Tibial nerve (tissue), 4 donors: ENCODE measurements at regions not wholly inside any gene's neighbourhood (a gene's known extent, or its start where the extent isn't known, plus 50 kb on each side); places are given as distances from the start of the nearest gene placed in this dataset.

Experiments
- DNase-seq, 2 donors: peaks; one replicate each; pipeline ENCODE4 v3.0.0-alpha.2; 2019; ENCODE audit warnings: low spot score in 2 of 2
- H3K27ac ChIP-seq, 4 donors: fragments of 200-600 bp; sonication (generic) in 3 of 4; one replicate each; pipeline ENCODE4 v1.5.1; 2017 to 2019; ENCODE audit warnings: mild to moderate bottlenecking in 1 of 4
- H3K27me3 ChIP-seq, 2 donors: fragments of 200-600 bp; sonication (generic) in 1 of 2; one replicate each; pipeline versions ENCODE4 v1.5.1 to v1.6.0; 2017 to 2019
- H3K36me3 ChIP-seq, 3 donors: fragments of 200-600 bp; sonication (generic); one replicate each; pipeline ENCODE4 v1.5.1; 2018 to 2019
- H3K4me1 ChIP-seq, 4 donors: fragments of 200-600 bp; sonication (generic) in 3 of 4; one replicate each; pipeline ENCODE4 v1.5.1; 2017 to 2019
- H3K4me3 ChIP-seq, 4 donors: fragments of 200-600 bp; sonication (generic) in 3 of 4; one replicate each; pipeline ENCODE4 v1.5.1; 2017 to 2019; ENCODE audit warnings: mild to moderate bottlenecking in 1 of 4, moderate library complexity in 1 of 4
- H3K9me3 ChIP-seq, 4 donors: fragments of 200-600 bp; sonication (generic) in 3 of 4; one replicate each; pipeline ENCODE4 v1.5.1; 2017 to 2019
- CTCF ChIP-seq, 5 experiments: fragments of 200-600 bp in 3 of 5; fragments of 450-650 bp in 2 of 5; sonication (generic) in 3 of 5; IDR thresholded peaks; one replicate each; pipeline ENCODE4 v1.5.1; 2016 to 2019; ENCODE audit warnings: antibody characterized with exemption in 5 of 5, mild to moderate bottlenecking in 3 of 5, moderate library complexity in 2 of 5
- EP300 ChIP-seq, 2 donors: sonication (generic); formaldehyde crosslinking; IDR thresholded peaks; one replicate each; pipeline ENCODE4 v1.6.1; 2017; ENCODE audit warnings: antibody characterized with exemption in 2 of 2, mild to moderate bottlenecking in 1 of 2
- POLR2A ChIP-seq, 2 donors: fragments of 450-650 bp; IDR thresholded peaks; one replicate each; pipeline ENCODE4 v1.6.1; 2017; ENCODE audit warnings: antibody characterized with exemption in 2 of 2, mild to moderate bottlenecking in 2 of 2, moderate library complexity in 2 of 2
- WGBS, 2 donors: methylation state at CpG; one replicate each; pipeline ENCODE4 v1.1.5; 2018; 5-methylcytosine and 5-hydroxymethylcytosine counted together

DNA sequence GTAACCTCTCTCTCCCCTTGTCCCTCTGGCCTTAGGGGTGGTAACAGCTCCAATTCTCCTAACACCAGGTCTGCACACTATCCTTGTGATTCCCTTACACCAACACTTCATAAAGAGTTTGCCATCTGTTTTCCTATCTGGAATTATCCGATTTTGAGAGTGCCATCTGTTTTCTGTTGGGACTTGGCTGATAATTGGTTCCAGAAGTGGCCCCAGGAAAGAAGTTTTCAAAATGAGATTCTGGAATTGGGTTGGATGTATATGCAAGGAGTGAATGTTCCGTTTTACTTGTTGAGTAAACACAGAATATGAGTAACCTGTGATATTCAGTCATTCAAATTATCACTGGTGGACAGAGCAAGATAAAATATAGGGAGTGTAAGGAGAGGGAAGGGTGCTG is 134.1 kb upstream of the HS3ST3A1 start:
- no peak for TF ChIP-seq EP300 (IDR thresholded peaks at IDR 0.05)
- TF ChIP-seq CTCF (IDR thresholded peaks at IDR 0.05): no peak
- no peak for TF ChIP-seq POLR2A (IDR thresholded peaks at IDR 0.05)
- H3K4me1 ChIP-seq: no peaks in the 10 kb centered on the region
- H3K9me3 ChIP-seq: no peaks in the 10 kb centered on the region
- H3K27ac ChIP-seq: no peak overlapping the region
- WGBS, 2 donors: 62 to 81% methylated on average over 2 of the region's 2 CpGs
- no peaks in the 10 kb centered on the region for H3K27me3 ChIP-seq
- H3K36me3 ChIP-seq: no peaks in the 10 kb centered on the region
- H3K4me3 ChIP-seq: no peak overlapping the region
- DNase-seq: no peak

DNA sequence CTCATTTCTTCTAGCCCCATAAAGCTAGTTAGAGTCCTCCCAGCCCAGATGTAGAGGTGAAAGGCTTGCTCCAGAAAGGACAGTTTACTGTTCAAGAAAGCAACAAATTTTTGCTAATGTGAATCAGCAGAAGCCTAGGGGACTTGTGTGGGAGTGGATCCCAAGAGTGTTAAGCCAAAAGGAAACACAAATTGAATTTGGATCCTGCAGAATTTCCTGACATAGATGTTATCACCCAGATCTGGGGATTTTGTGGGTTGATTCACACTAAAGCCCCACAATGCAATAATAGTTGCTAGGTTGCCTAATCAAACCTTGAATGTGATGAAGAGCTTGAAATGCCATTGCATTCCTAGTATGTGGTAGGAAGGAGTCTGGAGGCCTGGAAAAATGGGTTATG is 135.2 kb upstream of the HS3ST3A1 start:
- Histone ChIP-seq H3K9me3 (no peaks in the 10 kb centered on the region), H3K4me3 (no peak overlapping the region), H3K36me3 (no peaks in the 10 kb centered on the region), H3K27me3 (no peaks in the 10 kb centered on the region), H3K27ac (no peak overlapping the region), H3K4me1 (no peaks in the 10 kb centered on the region)
- DNase-seq: no peak
- TF ChIP-seq EP300 (IDR thresholded peaks at IDR 0.05) (no peak), POLR2A (IDR thresholded peaks at IDR 0.05) (no peak), CTCF (IDR thresholded peaks at IDR 0.05) (no peak)

- no peaks in the 10 kb centered on the region for H3K4me1 ChIP-seq
- no peaks in the 10 kb centered on the region for H3K27me3 ChIP-seq
- H3K9me3 ChIP-seq: no peaks in the 10 kb centered on the region
- no peak for DNase-seq
- WGBS, 2 donors: 49 to 55% methylated on average over 3 of the region's 3 CpGs
- H3K36me3 ChIP-seq: no peaks in the 10 kb centered on the region
- no peak overlapping the region for H3K4me3 ChIP-seq
- TF ChIP-seq POLR2A (IDR thresholded peaks at IDR 0.05) (no peak), EP300 (IDR thresholded peaks at IDR 0.05) (no peak), CTCF (IDR thresholded peaks at IDR 0.05) (no peak)
- H3K27ac ChIP-seq: no peak overlapping the region
Measured at GRCh38 chr17:13740686-13741085, 139.0 kb upstream of the HS3ST3A1 start.

GRCh38 chr17:13741744-13742143 is 140.0 kb upstream of the HS3ST3A1 start:
- no peaks in the 10 kb centered on the region for H3K4me1 ChIP-seq
- no peak overlapping the region for H3K27ac ChIP-seq
- no peak for DNase-seq
- no peaks in the 10 kb centered on the region for H3K27me3 ChIP-seq
- no peaks in the 10 kb centered on the region for H3K36me3 ChIP-seq
- no peak overlapping the region for H3K4me3 ChIP-seq
- no peak for TF ChIP-seq EP300 (IDR thresholded peaks at IDR 0.05)
- no peak for TF ChIP-seq CTCF (IDR thresholded peaks at IDR 0.05)
- TF ChIP-seq POLR2A (IDR thresholded peaks at IDR 0.05): no peak
- no peaks in the 10 kb centered on the region for H3K9me3 ChIP-seq
- 76 to 85% methylated on average over 1 of the region's 1 CpG for WGBS, 2 donors

- Histone ChIP-seq H3K36me3 (no peaks in the 10 kb centered on the region), H3K9me3 (peaks cover 0 to 4% (median 0%) of the 10 kb centered on the region in 4 donors), H3K27ac (no peak overlapping the region), H3K27me3 (no peaks in the 10 kb centered on the region), H3K4me1 (no peaks in the 10 kb centered on the region), H3K4me3 (no peak overlapping the region)
- 90 to 95% methylated on average over 3 of the region's 3 CpGs for WGBS, 2 donors
- TF ChIP-seq CTCF (IDR thresholded peaks at IDR 0.05) (no peak), POLR2A (IDR thresholded peaks at IDR 0.05) (no peak), EP300 (IDR thresholded peaks at IDR 0.05) (no peak)
- DNase-seq: no peak
Measured at GRCh38 chr17:13743906-13744305, 142.2 kb upstream of the HS3ST3A1 start.
